OCI-LY1 (cell line): ENCODE measurements at regions not wholly inside any gene's neighbourhood (a gene's known extent, or its start where the extent isn't known, plus 50 kb on each side); places are given as distances from the start of the nearest gene placed in this dataset.

Source experiments
- CTCF ChIP-seq: fragments of 200-600 bp; sonication (generic), shearing (Covaris generic); IDR thresholded peaks from 2 replicates; pipeline ENCODE4 v1.5.1; 2017; ENCODE audit warnings: mild to moderate bottlenecking, antibody characterized with exemption, low read length, moderate library complexity, mixed read lengths
- EZH2 ChIP-seq: fragments of 200-600 bp; sonication (generic), shearing (Covaris generic); IDR thresholded peaks from 2 replicates; pipeline ENCODE4 v1.8.0; 2017; ENCODE audit warnings: borderline replicate concordance, mixed run types, mild to moderate bottlenecking, antibody characterized with exemption, low read length, moderate library complexity, mixed read lengths

GRCh38 chr4:153922148-153922547 lies 133.3 kb upstream of the SFRP2 start:
- TF ChIP-seq CTCF = no peak
- TF ChIP-seq EZH2 = no peak
